K562 (cell line): ENCODE measurements at regions not wholly inside any gene's neighbourhood (a gene's known extent, or its start where the extent isn't known, plus 50 kb on each side); places are given as distances from the start of the nearest gene placed in this dataset.

Experiments
- ATAC-seq: fragments of 200-7000 bp; cut with Tn5 transposase; 3 replicates; pipeline ENCODE4 v1.9.1; 2020; ENCODE audit warnings: moderate library complexity
- BruUV-seq: library from RNA; stranded (reverse); fragments of 400-500 nt; replicated peaks from 2 replicates; lab custom pipeline; 2021; lab: Mats Ljungman, UMichigan
- CTCF ChIA-PET: fragments of 300-600 bp; formaldehyde crosslinking; extraction: SDS; loops from one replicate; lab custom pipeline; 2021; ENCODE audit warnings: low intra/inter-chr PET ratio; lab: Yijun Ruan, JAX
- POLR2A ChIA-PET: fragments of 300-600, 350-650 bp; sonication (Branson Sonifier 250); formaldehyde crosslinking; extraction: SDS; loops from one replicate; lab custom pipeline; 2021; ENCODE audit warnings: antibody characterized with exemption, inconsistent platforms; lab: Yijun Ruan, JAX
- DNase-seq, 4 experiments: peaks; one replicate each; pipeline versions ENCODE4 v3.0.0 to v3.0.0-alpha.2; 2011 to 2018; ENCODE audit warnings: low spot score in 3 of 4, mixed read lengths in 3 of 4; ENCODE audit errors: extremely low read depth in 1 of 4
- FAIRE-seq: peaks from 2 replicates; lab custom pipeline; 2011; peaks lifted over from hg19 to GRCh38; lab: Jason Lieb, UNC
- H2AFZ ChIP-seq: 2 replicates; pipeline ENCODE4 v1.6.0; 2011; ENCODE audit warnings: low read depth, low read length, control low read depth, inconsistent platforms
- H3K27ac ChIP-seq: fragments of 200-600 bp; 3 replicates; pipeline ENCODE4 v1.8.0; 2011; ENCODE audit warnings: low read depth, mild to moderate bottlenecking, control low read depth, inconsistent platforms, low read length, moderate library complexity, mixed read lengths; ENCODE audit errors: extremely low read depth
- H3K27me3 ChIP-seq, 2 experiments: fragments of 300-600 bp in 1 of 2; 2 replicates in 1 of 2; 3 replicates in 1 of 2; pipeline versions ENCODE4 v1.6.0 to v1.8.0; 2011; ENCODE audit warnings: inconsistent platforms in 2 of 2, low read length in 2 of 2, mild to moderate bottlenecking in 1 of 2, mixed read lengths in 1 of 2, moderate library complexity in 1 of 2; ENCODE audit not compliant: control insufficient read depth in 2 of 2, insufficient read depth in 2 of 2
- H3K36me3 ChIP-seq: fragments of 300-600 bp; 3 replicates; pipeline ENCODE4 v1.8.0; 2011; ENCODE audit warnings: mild to moderate bottlenecking, low read length, inconsistent platforms; ENCODE audit not compliant: control insufficient read depth, insufficient read depth
- H3K4me1 ChIP-seq, 2 experiments: fragments of 200-600 bp in 1 of 2; replicated peaks in 1 of 2; 2 replicates in 1 of 2; 3 replicates in 1 of 2; pipeline versions ENCODE4 v1.5.1 to v1.8.0; 2011; ENCODE audit warnings: inconsistent platforms in 2 of 2, low read length in 2 of 2, mild to moderate bottlenecking in 1 of 2, mixed read lengths in 1 of 2, moderate library complexity in 1 of 2; ENCODE audit not compliant: control insufficient read depth in 2 of 2, insufficient read depth in 2 of 2
- H3K4me2 ChIP-seq: 2 replicates; pipeline ENCODE4 v1.6.1; 2011; ENCODE audit warnings: low read length, control low read depth, inconsistent platforms, mixed read lengths; ENCODE audit not compliant: insufficient read depth
- H3K4me3 ChIP-seq: fragments of 200-600 bp; sonication (generic), shearing (Covaris generic); 2 replicates; pipeline ENCODE4 v1.5.1; 2016; ENCODE audit warnings: control low read depth, inconsistent platforms
- H3K79me2 ChIP-seq: fragments of 200-600 bp; 3 replicates; pipeline ENCODE4 v1.8.0; 2011; ENCODE audit warnings: low read length, inconsistent platforms; ENCODE audit not compliant: control insufficient read depth, insufficient read depth
- H3K9ac ChIP-seq, 2 experiments: 2 replicates each; pipeline versions ENCODE4 v1.6.0 to v1.6.1; 2011; ENCODE audit warnings: low read depth in 2 of 2, low read length in 2 of 2, control low read depth in 1 of 2, inconsistent platforms in 1 of 2, mild to moderate bottlenecking in 1 of 2, mixed read lengths in 1 of 2; ENCODE audit not compliant: insufficient read depth in 1 of 2
- H3K9me1 ChIP-seq: one replicate; pipeline ENCODE4 v1.6.0; 2011; ENCODE audit warnings: inconsistent platforms, mild to moderate bottlenecking, low read length, moderate library complexity; ENCODE audit not compliant: control insufficient read depth, insufficient read depth
- H3K9me3 ChIP-seq: replicated peaks from 2 replicates; pipeline ENCODE4 v1.5.1; 2011; ENCODE audit warnings: low read depth, low read length, inconsistent platforms; ENCODE audit not compliant: control insufficient read depth, insufficient read depth
- H4K20me1 ChIP-seq: replicated peaks from 2 replicates; pipeline ENCODE4 v1.6.1; 2011; ENCODE audit warnings: low read length, inconsistent platforms, mixed read lengths; ENCODE audit not compliant: control insufficient read depth, insufficient read depth
- CREB1 ChIP-seq, 2 experiments: sonication (generic) in 1 of 2; formaldehyde crosslinking in 1 of 2; IDR thresholded peaks; 2 replicates each; pipeline versions ENCODE4 v1.6.1 to v1.8.0; 2012 to 2022; ENCODE audit warnings: inconsistent platforms in 1 of 2, mild to moderate bottlenecking in 1 of 2, missing genetic modification reagents in 1 of 2, moderate library complexity in 1 of 2
- FOXK1 ChIP-seq: sonication (generic); formaldehyde crosslinking; IDR thresholded peaks from 2 replicates; pipeline ENCODE4 v1.8.0; 2022; ENCODE audit warnings: missing genetic modification reagents, mild to moderate bottlenecking, borderline replicate concordance
- HDAC2 ChIP-seq: fragments of 450-650 bp; IDR thresholded peaks from 2 replicates; pipeline ENCODE4 v1.6.1; 2016; ENCODE audit warnings: mild to moderate bottlenecking
- MEF2D ChIP-seq: conservative IDR thresholded peaks from 2 replicates; pipeline ENCODE4 v1.6.1; 2016; ENCODE audit warnings: low read depth, missing genetic modification characterization, missing compliant biosample characterization
- PKNOX1 ChIP-seq: fragments of 450-650 bp; IDR thresholded peaks from 2 replicates; pipeline ENCODE4 v1.6.1; 2016
- RAD51 ChIP-seq: fragments of 450-650 bp; IDR thresholded peaks from 2 replicates; pipeline ENCODE4 v1.7.1; 2016; ENCODE audit warnings: low read depth, mild to moderate bottlenecking, borderline replicate concordance
- RBM14 ChIP-seq: fragments of 200-400 bp; formaldehyde crosslinking; IDR thresholded peaks from 2 replicates; pipeline ENCODE4 v1.6.1; 2018; ENCODE audit warnings: low read depth, mild to moderate bottlenecking, low read length, moderate library complexity, borderline replicate concordance; ENCODE audit not compliant: insufficient read depth
- WGBS: fragments of 100-300 bp; shearing (Covaris generic); methylation state at CpG from one replicate; pipeline ENCODE4 v1.1.6; 2016; ENCODE audit warnings: low coverage, mixed read lengths; ENCODE audit not compliant: insufficient coverage; ENCODE audit errors: missing lambda C conversion rate; 5-methylcytosine and 5-hydroxymethylcytosine counted together
- in situ Hi-C: fragments of 300-500 bp; cut with MboI; formaldehyde crosslinking; loops from 4 replicates; pipeline ENCODE4 v1.15.0; 2018; ENCODE audit warnings: inconsistent platforms, mixed read lengths
- intact Hi-C: fragments of 100-400 bp; cut with micrococcal nuclease; formaldehyde crosslinking; loops from 2 replicates; pipeline ENCODE4 v1.14.2; 2022
- TF ChIP-seq, protein P1 (sequence below): sonication (generic); formaldehyde crosslinking; IDR thresholded peaks from 2 replicates; pipeline ENCODE4 v1.8.1; 2023; ENCODE audit warnings: mild to moderate bottlenecking, missing genetic modification reagents
- TF ChIP-seq, protein P2 (sequence below): sonication (generic); formaldehyde crosslinking; IDR thresholded peaks from 2 replicates; pipeline ENCODE4 v1.8.1; 2023; ENCODE audit warnings: mild to moderate bottlenecking, missing genetic modification reagents

GRCh38 chr1:187306710-187307415, 478.1 kb downstream of the PLA2G4A start:
- Histone ChIP-seq H4K20me1 (no peaks in the 10 kb centered on the region), H3K4me2 (no peak overlapping the region), H3K27ac (no peak overlapping the region), H3K9ac (no peak overlapping the region), H3K4me3 (no peak overlapping the region), H3K36me3 (no peaks in the 10 kb centered on the region), H2AFZ (no peak overlapping the region), H3K27me3 (no peaks in the 10 kb centered on the region), H3K9me3 (no peaks in the 10 kb centered on the region), H3K79me2 (no peaks in the 10 kb centered on the region), H3K4me1 (no peaks in the 10 kb centered on the region), H3K9me1 (no peaks in the 10 kb centered on the region)
- DNase-seq (no peak), FAIRE-seq (no peak), ATAC-seq (no peak)
- WGBS: 3% methylated on average over 6 of the region's 6 CpGs
- ChIA-PET CTCF (no interaction called here), POLR2A (no interaction called here)
- intact Hi-C loops (no loop called here), in situ Hi-C loops (no loop called here)
- BruUV-seq: no TSS peak
- TF ChIP-seq, protein P1, sequence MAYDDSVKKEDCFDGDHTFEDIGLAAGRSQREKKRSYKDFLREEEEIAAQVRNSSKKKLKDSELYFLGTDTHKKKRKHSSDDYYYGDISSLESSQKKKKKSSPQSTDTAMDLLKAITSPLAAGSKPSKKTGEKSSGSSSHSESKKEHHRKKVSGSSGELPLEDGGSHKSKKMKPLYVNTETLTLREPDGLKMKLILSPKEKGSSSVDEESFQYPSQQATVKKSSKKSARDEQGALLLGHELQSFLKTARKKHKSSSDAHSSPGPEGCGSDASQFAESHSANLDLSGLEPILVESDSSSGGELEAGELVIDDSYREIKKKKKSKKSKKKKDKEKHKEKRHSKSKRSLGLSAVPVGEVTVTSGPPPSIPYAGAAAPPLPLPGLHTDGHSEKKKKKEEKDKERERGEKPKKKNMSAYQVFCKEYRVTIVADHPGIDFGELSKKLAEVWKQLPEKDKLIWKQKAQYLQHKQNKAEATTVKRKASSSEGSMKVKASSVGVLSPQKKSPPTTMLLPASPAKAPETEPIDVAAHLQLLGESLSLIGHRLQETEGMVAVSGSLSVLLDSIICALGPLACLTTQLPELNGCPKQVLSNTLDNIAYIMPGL (CRISPR knock-in tag): no peak
- TF ChIP-seq RAD51: no peak
- no peak for TF ChIP-seq HDAC2
- no peak for TF ChIP-seq MEF2D
- TF ChIP-seq, protein P2, sequence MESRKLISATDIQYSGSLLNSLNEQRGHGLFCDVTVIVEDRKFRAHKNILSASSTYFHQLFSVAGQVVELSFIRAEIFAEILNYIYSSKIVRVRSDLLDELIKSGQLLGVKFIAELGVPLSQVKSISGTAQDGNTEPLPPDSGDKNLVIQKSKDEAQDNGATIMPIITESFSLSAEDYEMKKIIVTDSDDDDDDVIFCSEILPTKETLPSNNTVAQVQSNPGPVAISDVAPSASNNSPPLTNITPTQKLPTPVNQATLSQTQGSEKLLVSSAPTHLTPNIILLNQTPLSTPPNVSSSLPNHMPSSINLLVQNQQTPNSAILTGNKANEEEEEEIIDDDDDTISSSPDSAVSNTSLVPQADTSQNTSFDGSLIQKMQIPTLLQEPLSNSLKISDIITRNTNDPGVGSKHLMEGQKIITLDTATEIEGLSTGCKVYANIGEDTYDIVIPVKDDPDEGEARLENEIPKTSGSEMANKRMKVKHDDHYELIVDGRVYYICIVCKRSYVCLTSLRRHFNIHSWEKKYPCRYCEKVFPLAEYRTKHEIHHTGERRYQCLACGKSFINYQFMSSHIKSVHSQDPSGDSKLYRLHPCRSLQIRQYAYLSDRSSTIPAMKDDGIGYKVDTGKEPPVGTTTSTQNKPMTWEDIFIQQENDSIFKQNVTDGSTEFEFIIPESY (CRISPR knock-in tag): no peak
- no peak for TF ChIP-seq PKNOX1
- TF ChIP-seq FOXK1 (CRISPR knock-in tag): no peak
- TF ChIP-seq RBM14: no peak
- TF ChIP-seq CREB1 (IDR thresholded peaks at IDR 0.05): no peak
- no peak for TF ChIP-seq CREB1 (CRISPR knock-in tag; IDR thresholded peaks at IDR 0.05)
